Natural killer cell (primary cell): ENCODE measurements at regions not wholly inside any gene's neighbourhood (a gene's known extent, or its start where the extent isn't known, plus 50 kb on each side); places are given as distances from the start of the nearest gene placed in this dataset.

ENCODE experiments used
- ATAC-seq, 3 donors: fragments of 150-1000 bp in 2 of 3; fragments of 200-7000 bp in 1 of 3; cut with Tn5 transposase; 1 replicate in 1 of 3; 2 replicates in 2 of 3; pipeline ENCODE4 v1.10.0; 2021; ENCODE audit warnings: mild to moderate bottlenecking in 2 of 3, moderate library complexity in 2 of 3
- DNase-seq, 2 donors: peaks; one replicate each; pipeline versions ENCODE4 v3.0.0 to v3.0.0-alpha.2; 2013 to 2021; ENCODE audit warnings: mixed read lengths in 1 of 2
- H3K27ac ChIP-seq: one replicate; pipeline ENCODE4 v1.5.1; 2013; ENCODE audit warnings: mild to moderate bottlenecking, low read length
- H3K27me3 ChIP-seq: one replicate; pipeline ENCODE4 v1.6.1; 2013; ENCODE audit warnings: low read length; ENCODE audit not compliant: control insufficient read depth, insufficient read depth
- H3K36me3 ChIP-seq: one replicate; pipeline ENCODE4 v1.6.1; 2013; ENCODE audit warnings: low read length; ENCODE audit not compliant: control insufficient read depth, insufficient read depth
- H3K4me1 ChIP-seq: one replicate; pipeline ENCODE4 v1.6.1; 2013; ENCODE audit warnings: low read length; ENCODE audit not compliant: control insufficient read depth, insufficient read depth
- H3K4me3 ChIP-seq: one replicate; pipeline ENCODE4 v1.5.1; 2013; ENCODE audit warnings: low read length
- H3K9me3 ChIP-seq: one replicate; pipeline ENCODE4 v1.6.1; 2013; ENCODE audit warnings: low read length; ENCODE audit not compliant: control insufficient read depth, insufficient read depth
- H3K27ac Mint-ChIP-seq, 2 donors: one replicate each; pipeline ENCODE4 v1.8.0; 2022; ENCODE audit warnings: mild to moderate bottlenecking in 2 of 2, mixed read lengths in 2 of 2, moderate library complexity in 1 of 2
- H3K27me3 Mint-ChIP-seq, 2 donors: one replicate each; pipeline ENCODE4 v1.8.0; 2022; ENCODE audit warnings: low read depth in 2 of 2, mixed read lengths in 2 of 2
- H3K36me3 Mint-ChIP-seq: one replicate; pipeline ENCODE4 v1.8.0; 2022; ENCODE audit warnings: mixed read lengths
- H3K4me1 Mint-ChIP-seq, 2 donors: one replicate each; pipeline ENCODE4 v1.8.0; 2022; ENCODE audit warnings: mixed read lengths in 2 of 2
- H3K4me3 Mint-ChIP-seq: one replicate; pipeline ENCODE4 v1.8.0; 2022; ENCODE audit warnings: mild to moderate bottlenecking, moderate library complexity, mixed read lengths
- H3K9me3 Mint-ChIP-seq, 2 donors: one replicate each; pipeline ENCODE4 v1.8.0; 2022; ENCODE audit warnings: mixed read lengths in 2 of 2
- CTCF ChIP-seq: fragments of 200-600 bp; IDR thresholded peaks from one replicate; pipeline ENCODE4 v1.8.0; 2022; ENCODE audit warnings: antibody characterized with exemption
- WGBS: methylation state at CpG from one replicate; pipeline ENCODE4 v1.1.7; 2013; ENCODE audit warnings: missing lambda C conversion rate; ENCODE audit not compliant: insufficient coverage; 5-methylcytosine and 5-hydroxymethylcytosine counted together
- intact Hi-C: fragments of 100-400 bp; cut with micrococcal nuclease; formaldehyde crosslinking; loops from one replicate; pipeline ENCODE4 v1.14.2; 2022

- no peak overlapping the region for H3K4me3 Mint-ChIP-seq
- H3K4me1 ChIP-seq, result no peaks in the 10 kb centered on the region
- no peak overlapping the region for H3K4me3 ChIP-seq
- peaks cover 5 to 8% of the 10 kb centered on the region in 2 donors for H3K27me3 Mint-ChIP-seq
- H3K27ac ChIP-seq, result no peak overlapping the region
- no peaks in the 10 kb centered on the region for H3K4me1 Mint-ChIP-seq
- no peaks in the 10 kb centered on the region for H3K9me3 ChIP-seq
- 86% methylated on average over 6 of the region's 9 CpGs for WGBS
- H3K36me3 Mint-ChIP-seq, result no peaks in the 10 kb centered on the region
- no peaks in the 10 kb centered on the region for H3K9me3 Mint-ChIP-seq
- TF ChIP-seq CTCF, result no peak
- no peak overlapping the region for H3K27ac Mint-ChIP-seq
- intact Hi-C loops, result no loop called here
- no peaks in the 10 kb centered on the region for H3K27me3 ChIP-seq
- ATAC-seq (no peak), DNase-seq (no peak)
- H3K36me3 ChIP-seq, result no peaks in the 10 kb centered on the region
Observed at GRCh38 chr12:115758877-115759620, 518.4 kb downstream of the MED13L start.

- no peaks in the 10 kb centered on the region for H3K36me3 Mint-ChIP-seq
- no peak overlapping the region for H3K4me3 ChIP-seq
- H3K4me1 ChIP-seq, result no peaks in the 10 kb centered on the region
- no peak overlapping the region for H3K27ac Mint-ChIP-seq
- H3K4me3 Mint-ChIP-seq, result no peak overlapping the region
- H3K9me3 Mint-ChIP-seq, result no peaks in the 10 kb centered on the region
- intact Hi-C loops, result no loop called here
- no peak for DNase-seq
- 90% methylated on average over 3 of the region's 5 CpGs for WGBS
- peaks cover 5 to 8% of the 10 kb centered on the region in 2 donors for H3K27me3 Mint-ChIP-seq
- H3K4me1 Mint-ChIP-seq, result no peaks in the 10 kb centered on the region
- no peak overlapping the region for H3K27ac ChIP-seq
- no peak for TF ChIP-seq CTCF
- no peaks in the 10 kb centered on the region for H3K27me3 ChIP-seq
- no peaks in the 10 kb centered on the region for H3K9me3 ChIP-seq
- ATAC-seq, result no peak
- H3K36me3 ChIP-seq, result no peaks in the 10 kb centered on the region
Observed at GRCh38 chr12:115758183-115758582, 519.3 kb downstream of the MED13L start.

- Histone ChIP-seq H3K27me3 (no peaks in the 10 kb centered on the region), H3K4me1 (no peaks in the 10 kb centered on the region), H3K4me3 (no peak overlapping the region), H3K9me3 (no peaks in the 10 kb centered on the region), H3K36me3 (no peaks in the 10 kb centered on the region), H3K27ac (no peak overlapping the region)
- peaks cover 8 to 10% of the 10 kb centered on the region in 2 donors for H3K27me3 Mint-ChIP-seq
- H3K27ac Mint-ChIP-seq, result no peak overlapping the region
- no peak for TF ChIP-seq CTCF
- WGBS, result no CpG with 5 or more reads among the region's 8 CpGs
- no peak for DNase-seq
- no peak overlapping the region for H3K4me3 Mint-ChIP-seq
- no peaks in the 10 kb centered on the region for H3K36me3 Mint-ChIP-seq
- H3K4me1 Mint-ChIP-seq, result no peaks in the 10 kb centered on the region
- intact Hi-C loops, result no loop called here
- ATAC-seq, result no peak
- H3K9me3 Mint-ChIP-seq, result no peaks in the 10 kb centered on the region
Observed at GRCh38 chr12:115756804-115757203, 520.7 kb downstream of the MED13L start.

- no peaks in the 10 kb centered on the region for H3K9me3 ChIP-seq
- intact Hi-C loops, result no loop called here
- 38% methylated on average over 3 of the region's 4 CpGs for WGBS
- H3K27ac Mint-ChIP-seq, result no peak overlapping the region
- no peak overlapping the region for H3K4me3 ChIP-seq
- no peaks in the 10 kb centered on the region for H3K4me1 Mint-ChIP-seq
- no peak for TF ChIP-seq CTCF
- no peaks in the 10 kb centered on the region for H3K27me3 ChIP-seq
- peaks cover 8 to 10% of the 10 kb centered on the region in 2 donors for H3K27me3 Mint-ChIP-seq
- H3K9me3 Mint-ChIP-seq, result no peaks in the 10 kb centered on the region
- H3K4me1 ChIP-seq, result no peaks in the 10 kb centered on the region
- no peak overlapping the region for H3K4me3 Mint-ChIP-seq
- H3K36me3 Mint-ChIP-seq, result no peaks in the 10 kb centered on the region
- ATAC-seq (no peak), DNase-seq (no peak)
- H3K27ac ChIP-seq, result no peak overlapping the region
- no peaks in the 10 kb centered on the region for H3K36me3 ChIP-seq
Observed at GRCh38 chr12:115756271-115756670, 521.2 kb downstream of the MED13L start.
